ENCODE measurements at regions not wholly inside any gene's neighbourhood (a gene's known extent, or its start where the extent isn't known, plus 50 kb on each side); places are given as distances from the start of the nearest gene placed in this dataset.

DNA sequence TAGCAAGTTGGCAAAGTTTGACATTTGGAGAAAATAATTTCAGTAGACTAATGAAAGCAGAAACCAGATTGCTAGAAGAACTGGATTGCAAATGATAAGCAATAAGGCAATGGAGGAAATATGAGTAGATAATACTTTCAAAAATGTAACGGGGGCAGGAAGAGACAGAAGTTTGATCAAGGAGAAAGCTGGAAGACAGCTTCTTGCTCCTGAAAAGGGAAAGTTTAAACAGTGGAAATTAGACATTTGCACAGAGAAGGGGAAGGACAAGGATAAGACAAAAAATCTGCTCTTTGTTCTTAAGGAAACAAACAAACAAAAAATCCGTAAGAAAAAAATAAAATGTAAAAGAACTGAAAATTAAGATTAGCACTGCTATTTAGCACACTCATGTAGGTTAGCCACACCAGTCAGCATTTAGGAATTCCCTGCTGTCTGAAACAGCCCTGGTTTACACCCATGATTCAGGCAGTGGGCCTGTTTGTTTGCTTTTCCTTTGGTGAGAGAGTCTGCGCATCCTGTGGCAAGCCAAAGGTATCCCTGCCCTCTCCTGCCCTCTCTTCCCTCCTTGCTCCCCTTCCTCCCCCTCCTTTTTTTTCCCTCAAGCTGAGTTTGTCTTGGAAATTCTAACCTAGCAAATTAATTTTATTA, 104.3 kb upstream of the CAV2 start:
- TF ChIP-seq, protein P1, sequence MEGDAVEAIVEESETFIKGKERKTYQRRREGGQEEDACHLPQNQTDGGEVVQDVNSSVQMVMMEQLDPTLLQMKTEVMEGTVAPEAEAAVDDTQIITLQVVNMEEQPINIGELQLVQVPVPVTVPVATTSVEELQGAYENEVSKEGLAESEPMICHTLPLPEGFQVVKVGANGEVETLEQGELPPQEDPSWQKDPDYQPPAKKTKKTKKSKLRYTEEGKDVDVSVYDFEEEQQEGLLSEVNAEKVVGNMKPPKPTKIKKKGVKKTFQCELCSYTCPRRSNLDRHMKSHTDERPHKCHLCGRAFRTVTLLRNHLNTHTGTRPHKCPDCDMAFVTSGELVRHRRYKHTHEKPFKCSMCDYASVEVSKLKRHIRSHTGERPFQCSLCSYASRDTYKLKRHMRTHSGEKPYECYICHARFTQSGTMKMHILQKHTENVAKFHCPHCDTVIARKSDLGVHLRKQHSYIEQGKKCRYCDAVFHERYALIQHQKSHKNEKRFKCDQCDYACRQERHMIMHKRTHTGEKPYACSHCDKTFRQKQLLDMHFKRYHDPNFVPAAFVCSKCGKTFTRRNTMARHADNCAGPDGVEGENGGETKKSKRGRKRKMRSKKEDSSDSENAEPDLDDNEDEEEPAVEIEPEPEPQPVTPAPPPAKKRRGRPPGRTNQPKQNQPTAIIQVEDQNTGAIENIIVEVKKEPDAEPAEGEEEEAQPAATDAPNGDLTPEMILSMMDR (IDR thresholded peaks at IDR 0.05 in 4 of 5, conservative IDR thresholded peaks at IDR 0.05 in 1 of 5): no peak
- no peak for TF ChIP-seq POLR2A (IDR thresholded peaks at IDR 0.05)

All from gastrocnemius medialis (tissue), 4 donors.